IPS-18c (cell line): ENCODE measurements at regions not wholly inside any gene's neighbourhood (a gene's known extent, or its start where the extent isn't known, plus 50 kb on each side); places are given as distances from the start of the nearest gene placed in this dataset.

ENCODE experiments used
- H3K4me3 ChIP-seq: 2 replicates; pipeline ENCODE4 v1.7.0; 2013; ENCODE audit warnings: low read depth, mild to moderate bottlenecking, low read length, moderate library complexity; ENCODE audit not compliant: insufficient read depth
- H3K9me3 ChIP-seq: one replicate; pipeline ENCODE4 v1.6.1; 2013; ENCODE audit warnings: mild to moderate bottlenecking, low read length, moderate library complexity; ENCODE audit not compliant: control insufficient read depth, insufficient read depth

DNA sequence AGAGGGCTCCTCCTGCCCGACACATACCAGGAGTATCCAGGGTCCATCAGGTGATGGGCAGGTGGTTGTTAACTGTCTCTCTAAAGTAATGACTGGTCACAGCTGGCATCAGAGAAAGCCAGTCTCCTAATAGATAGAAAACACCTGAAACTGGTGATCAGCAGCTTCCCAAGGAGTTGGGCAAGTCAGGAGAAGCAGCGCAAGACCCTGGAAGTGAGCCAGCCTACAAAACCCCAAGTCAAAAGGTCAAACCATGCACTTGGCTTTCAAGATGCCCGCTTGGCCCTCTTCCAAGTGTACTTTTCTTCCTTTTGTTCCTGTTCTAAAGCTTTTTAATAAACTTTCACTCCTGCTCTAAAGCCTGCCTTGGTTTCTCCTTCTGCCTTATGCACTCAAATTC is 815.2 kb downstream of the DCDC2C start:
- no peak overlapping the region for H3K4me3 ChIP-seq
- H3K9me3 ChIP-seq: no peaks in the 10 kb centered on the region

DNA sequence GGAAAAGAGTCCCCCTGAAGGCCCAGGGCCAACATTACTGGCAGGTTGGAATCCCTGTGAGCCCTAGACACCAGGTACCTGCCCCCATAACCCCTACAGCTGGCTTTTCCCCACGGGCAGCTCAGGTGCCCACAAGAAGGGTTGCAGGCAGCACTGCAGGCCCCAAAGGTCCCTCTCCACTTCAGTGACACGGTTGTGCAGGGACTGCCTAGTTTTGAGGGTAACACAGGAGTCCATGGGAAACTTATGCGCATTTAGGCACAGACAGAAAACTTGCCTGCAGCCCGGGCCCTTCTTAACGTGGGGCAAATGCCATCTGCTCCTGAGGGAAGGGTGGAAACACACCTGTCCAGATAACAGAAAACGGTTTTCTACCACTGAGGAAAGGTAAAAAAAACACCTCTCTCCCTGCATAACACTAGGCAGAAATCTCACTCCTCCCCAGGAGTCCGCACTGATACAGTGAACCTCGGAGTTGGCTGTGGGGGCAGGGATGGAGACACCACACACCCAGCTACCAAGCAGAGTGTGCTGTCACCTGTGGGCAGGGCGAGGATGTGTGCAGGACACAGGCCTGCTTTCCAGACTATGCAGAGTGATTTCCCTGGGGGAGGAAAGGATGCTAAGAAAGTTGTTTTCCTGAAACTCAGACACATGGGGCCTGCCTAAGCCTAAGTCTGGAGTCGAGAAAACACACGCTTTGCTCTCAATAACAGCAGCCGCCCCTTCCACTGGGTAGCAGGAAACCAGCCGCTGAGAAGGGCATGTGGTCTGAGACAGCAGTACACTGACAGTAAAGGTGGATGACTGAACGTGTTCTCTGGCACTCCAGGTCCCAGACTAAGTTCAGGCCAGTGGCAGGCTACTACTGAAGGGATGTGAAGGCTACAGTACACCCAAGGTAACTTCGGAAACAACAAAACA is 819.4 kb downstream of the DCDC2C start:
- no peak overlapping the region for H3K4me3 ChIP-seq
- no peaks in the 10 kb centered on the region for H3K9me3 ChIP-seq

DNA sequence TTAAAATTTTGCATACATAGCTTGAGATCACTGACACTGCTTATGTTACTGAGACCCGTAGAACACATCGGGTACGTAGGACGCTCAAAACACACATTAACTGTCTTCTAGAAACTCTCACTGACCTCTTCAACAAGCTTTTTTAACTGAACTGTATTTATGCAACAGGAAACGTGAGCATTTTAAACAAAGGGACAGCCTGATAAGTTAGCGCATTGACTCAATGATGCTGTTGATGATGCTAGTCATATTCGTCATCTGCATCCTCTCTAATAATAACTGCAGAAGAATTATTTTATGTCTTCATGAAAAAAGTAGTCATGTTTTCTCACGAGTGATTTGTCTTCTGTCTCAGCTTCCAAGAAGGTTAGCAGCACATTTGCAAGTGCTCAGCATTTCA is 824.0 kb downstream of the DCDC2C start:
- no peaks in the 10 kb centered on the region for H3K9me3 ChIP-seq
- no peak overlapping the region for H3K4me3 ChIP-seq

DNA sequence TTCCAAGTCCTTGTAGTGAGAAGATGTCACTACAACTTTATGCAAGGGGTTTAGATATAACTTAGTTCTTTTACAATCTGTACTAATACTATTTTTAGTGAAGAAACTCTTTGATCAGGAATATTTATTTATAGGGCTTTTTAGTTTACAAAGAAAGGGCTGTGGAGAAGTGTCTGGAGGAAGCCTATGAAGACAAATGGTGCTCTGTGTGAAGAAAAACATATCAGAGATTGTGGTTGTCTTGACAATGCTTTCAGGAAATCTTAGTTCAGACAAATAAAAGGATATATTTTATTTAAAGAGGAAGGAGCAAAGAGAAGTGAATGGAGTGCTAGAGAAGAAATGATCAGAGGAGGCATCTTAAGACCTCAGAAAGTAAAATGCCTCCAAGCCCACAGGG is 824.9 kb downstream of the DCDC2C start:
- no peaks in the 10 kb centered on the region for H3K9me3 ChIP-seq
- H3K4me3 ChIP-seq: no peak overlapping the region

DNA sequence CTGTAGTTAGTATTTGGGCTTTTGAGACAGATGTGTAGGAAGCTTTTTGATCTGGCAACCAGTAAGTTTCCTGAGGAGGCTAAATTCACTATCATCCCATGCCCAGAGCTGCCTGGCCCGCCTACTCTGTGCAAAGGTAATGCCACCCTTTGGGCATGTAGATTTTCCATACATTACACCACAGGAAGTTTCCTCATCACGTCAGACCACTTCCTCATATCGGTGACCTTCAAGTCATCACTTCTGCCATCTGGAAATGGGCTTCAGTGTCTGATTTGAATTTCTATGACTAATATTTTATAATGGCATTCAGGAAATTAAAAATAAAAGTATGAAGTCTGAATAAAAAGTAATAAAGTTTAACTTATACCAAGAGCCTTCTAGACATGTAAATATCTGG is 825.4 kb downstream of the DCDC2C start:
- Histone ChIP-seq H3K9me3 (no peaks in the 10 kb centered on the region), H3K4me3 (no peak overlapping the region)

DNA sequence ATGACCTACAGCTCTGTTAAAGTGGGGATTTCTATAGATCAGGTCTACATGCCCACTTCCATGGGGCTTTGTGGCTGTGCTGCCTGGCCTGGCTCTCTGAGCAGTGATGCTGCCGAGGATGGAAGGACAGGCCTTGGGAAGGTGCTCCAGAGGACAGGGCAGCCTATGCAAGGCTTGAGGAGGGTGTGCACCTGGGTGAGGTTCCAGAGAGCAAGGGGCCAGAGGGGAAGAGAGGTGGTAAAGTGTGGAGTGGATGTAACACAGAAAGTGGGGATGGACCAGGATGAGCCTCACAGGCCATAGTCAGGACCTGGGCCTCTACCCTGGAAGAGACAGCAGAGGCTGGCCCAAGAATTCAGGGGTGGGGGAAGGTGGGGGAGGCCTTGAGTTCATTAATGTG is 826.4 kb downstream of the DCDC2C start:
- Histone ChIP-seq H3K9me3 (no peaks in the 10 kb centered on the region), H3K4me3 (no peak overlapping the region)

DNA sequence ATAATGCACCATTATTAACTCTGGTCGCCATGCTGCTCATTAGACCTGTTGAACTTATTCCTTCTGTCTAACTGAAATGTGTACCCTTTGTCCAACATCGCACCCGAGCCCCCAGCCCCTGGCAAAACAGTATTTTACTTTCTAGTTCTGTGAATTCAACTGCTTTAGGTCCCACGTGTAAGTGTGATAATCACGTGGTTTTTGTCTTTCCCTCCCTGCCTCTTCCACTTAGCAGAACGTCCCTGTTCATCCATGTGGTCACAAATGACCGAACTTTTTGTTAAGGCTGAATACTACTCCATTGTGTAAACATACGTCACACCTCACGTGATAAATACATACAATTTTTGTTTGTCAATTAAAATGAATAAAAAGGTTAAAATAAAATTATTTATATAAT is 826.9 kb downstream of the DCDC2C start:
- no peaks in the 10 kb centered on the region for H3K9me3 ChIP-seq

DNA sequence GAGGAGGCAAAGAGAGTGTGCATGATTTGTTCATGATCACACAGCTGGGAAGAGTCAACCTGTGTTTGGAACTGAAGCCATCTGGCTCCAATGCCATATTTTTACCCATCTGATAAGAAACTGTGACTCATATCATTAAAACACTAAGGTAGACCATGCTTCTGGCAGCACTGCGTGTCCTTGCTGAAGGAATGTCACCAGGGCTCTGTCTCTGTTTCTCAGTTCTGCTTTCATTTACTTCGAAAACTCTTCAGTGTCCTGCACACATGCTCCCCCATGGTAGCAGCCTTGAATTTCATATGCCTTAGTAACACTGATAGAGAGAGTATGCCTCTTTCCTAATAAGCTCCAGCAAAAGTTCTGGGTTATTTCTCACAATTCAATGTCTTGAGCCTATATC is 830.4 kb downstream of the DCDC2C start:
- Histone ChIP-seq H3K4me3 (no peak overlapping the region), H3K9me3 (no peaks in the 10 kb centered on the region)

More for the DNA sequence above, 826.9 kb downstream of the DCDC2C start:
- no peak overlapping the region for H3K4me3 ChIP-seq

DNA sequence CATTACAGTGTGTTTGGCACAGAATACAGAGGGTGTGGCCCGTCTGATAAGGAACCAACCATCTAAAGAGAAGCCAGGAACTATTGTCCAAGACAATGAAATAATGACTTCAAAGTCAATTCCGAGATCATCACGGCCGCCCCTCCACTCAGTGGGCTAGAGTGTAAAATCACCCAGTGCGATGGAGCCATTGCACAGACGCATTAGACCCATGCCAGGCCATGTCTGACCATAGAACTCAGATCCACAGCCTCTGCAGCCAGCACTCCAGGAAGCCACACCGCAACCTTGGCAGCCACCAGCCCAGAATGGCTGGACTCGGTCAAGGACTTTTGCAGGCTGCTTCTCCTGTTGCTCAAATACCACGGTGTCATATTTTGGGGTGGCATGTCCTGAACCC is 835.7 kb downstream of the DCDC2C start:
- Histone ChIP-seq H3K4me3 (no peak overlapping the region), H3K9me3 (no peaks in the 10 kb centered on the region)

DNA sequence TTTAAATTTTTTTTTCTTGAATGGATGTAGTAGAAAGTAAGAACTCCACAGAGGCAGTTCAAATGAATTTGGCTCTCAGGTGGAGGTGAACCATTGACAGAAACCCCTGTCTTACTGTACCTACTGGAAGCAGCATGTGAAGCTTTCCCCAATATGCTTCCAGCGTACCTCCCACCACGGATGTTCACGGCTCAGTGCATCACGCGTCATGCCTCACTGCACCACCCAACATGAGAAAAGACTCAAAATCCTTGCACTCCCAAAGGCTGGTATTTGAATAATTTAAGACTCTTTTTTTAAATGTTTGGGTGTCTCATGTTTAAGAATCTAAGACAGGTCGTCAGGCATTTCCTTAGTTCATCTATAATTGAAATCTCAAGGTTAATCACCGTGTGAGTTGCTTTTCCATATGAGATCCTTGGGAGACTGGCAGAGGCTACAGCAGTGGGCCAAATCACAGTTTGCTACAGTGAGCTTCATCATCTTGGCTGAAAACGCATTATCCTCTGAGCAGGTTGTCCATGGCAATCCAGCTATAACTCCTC is 846.4 kb downstream of the DCDC2C start:
- no peaks in the 10 kb centered on the region for H3K9me3 ChIP-seq
- H3K4me3 ChIP-seq: no peak overlapping the region

DNA sequence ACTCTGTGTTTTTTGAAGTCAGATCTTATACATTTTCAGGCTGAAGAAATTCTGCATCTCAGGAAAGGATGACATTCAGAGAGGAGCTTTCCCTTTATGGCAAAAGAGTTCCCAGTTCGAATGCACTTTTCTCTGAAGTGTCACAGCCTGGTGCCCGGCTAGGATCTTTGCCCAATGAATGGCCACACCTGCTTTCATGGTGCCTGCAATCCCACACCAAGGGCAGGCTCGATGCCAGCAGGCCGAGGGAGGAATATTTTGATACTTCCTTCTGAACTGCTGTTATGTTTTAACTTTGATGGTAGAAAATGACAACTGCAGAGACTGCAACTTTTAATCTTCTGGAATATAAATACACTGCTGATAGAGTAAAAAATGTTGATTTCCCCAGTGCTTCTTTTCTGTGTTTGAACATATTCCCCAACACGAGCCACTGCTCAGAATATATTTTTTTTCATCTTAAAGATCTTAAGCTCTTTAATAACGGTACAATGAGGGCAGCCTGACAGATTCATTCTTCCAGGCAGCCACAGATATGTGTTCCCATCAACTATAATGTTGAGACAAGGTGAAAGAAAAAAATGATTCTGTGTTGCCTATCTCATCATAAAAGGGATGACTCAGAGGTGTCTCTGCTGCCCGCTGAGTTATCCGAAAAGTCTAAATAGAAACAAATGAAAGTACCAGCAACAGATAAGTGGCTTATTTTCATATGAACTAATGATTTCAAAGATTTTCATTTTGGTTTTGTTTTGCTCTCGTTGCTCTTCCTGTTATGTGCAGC is 848.5 kb downstream of the DCDC2C start:
- no peak overlapping the region for H3K4me3 ChIP-seq
- H3K9me3 ChIP-seq: no peaks in the 10 kb centered on the region

DNA sequence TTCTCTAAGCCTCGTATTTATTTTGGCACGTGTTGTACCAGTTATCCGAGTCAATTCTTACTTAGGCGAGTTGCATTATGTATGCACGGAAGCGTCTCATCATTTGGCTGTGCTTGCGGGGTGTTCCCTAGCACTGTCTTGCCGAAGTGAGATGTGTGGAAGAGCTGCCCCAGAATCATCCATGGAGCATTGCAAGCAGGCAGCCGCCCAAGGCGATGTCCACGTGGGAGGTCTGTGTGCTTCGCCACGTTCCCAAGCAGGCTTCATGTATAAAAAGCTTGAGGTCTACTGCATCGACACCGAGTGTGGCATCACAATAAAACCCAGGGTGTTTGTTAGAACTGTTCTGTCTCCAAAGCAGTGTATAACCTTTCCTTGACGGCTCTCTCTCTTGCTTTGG is 849.9 kb downstream of the DCDC2C start:
- H3K4me3 ChIP-seq: no peak overlapping the region
- H3K9me3 ChIP-seq: no peaks in the 10 kb centered on the region

DNA sequence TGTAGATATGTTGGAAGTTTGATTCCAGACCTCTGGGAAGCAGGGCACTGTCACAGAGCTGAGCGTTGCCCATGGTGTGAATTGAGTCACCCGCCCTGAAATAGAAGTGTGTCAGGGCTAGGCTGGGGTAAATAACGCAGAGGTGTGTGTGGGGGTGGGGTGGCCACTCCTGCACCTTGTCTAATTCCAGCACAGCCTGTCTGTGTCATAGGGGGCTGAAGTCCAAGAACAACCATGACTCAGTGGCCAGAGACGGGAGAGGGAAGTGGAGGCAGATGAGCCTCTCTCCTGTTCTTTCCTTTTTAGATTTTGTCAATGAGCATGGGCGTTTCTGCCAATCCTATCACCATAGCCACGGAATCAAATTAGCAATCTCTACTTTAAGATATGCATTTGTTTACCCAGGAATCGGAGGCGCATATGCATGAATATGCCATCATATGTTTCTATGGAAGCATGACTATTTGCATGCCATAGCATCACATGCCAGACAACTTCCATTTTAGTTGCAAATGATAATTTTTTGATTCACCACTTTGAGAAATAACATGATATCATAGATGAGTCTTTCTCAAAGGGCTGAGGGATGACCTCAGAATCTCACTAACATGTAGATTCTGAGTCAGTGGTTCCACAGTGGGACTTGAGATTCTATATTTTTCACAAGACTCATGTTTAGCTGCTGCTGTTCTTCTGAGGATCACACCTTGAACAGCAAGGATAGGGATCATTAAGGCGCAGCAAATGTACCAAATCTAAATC is 852.9 kb downstream of the DCDC2C start:
- no peaks in the 10 kb centered on the region for H3K9me3 ChIP-seq
- H3K4me3 ChIP-seq: no peak overlapping the region

DNA sequence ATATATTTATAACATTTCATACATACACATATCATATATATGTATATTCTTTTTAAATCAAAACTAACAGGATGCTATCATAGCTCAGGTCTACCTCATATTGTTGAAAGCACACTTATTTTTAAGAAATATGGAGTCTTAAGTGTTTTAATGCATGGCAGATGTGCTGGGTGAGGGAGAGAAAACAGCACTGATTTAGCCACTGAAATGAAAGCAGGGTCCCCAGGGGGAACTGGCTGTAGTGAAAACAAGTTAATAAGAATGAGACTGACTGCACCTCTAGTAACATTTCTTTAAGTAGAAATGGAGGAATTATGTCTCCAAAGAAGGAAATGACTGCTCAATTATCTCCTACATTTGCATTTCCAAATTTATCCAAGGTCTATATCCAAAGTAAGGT is 857.8 kb downstream of the DCDC2C start:
- H3K9me3 ChIP-seq: no peaks in the 10 kb centered on the region

DNA sequence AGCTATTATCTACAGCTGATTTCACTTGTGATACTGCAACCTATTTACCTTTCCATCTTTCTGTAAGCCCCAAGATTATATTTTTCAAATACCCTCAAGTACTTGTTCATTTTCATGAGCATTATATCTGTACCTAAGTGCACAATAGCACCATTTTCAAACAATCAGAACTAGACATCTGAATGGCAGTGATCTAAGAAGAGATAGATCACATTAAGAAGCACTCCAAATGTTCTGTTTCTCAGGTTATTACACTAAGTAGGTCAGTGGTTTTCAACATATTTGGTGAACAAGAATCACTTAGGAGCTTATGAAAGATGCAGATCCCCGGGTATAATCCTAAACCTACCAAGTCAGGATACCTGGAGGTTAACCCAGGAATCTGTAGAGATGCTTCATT is 872.7 kb downstream of the DCDC2C start:
- no peaks in the 10 kb centered on the region for H3K9me3 ChIP-seq
- no peak overlapping the region for H3K4me3 ChIP-seq

More for the DNA sequence above, 857.8 kb downstream of the DCDC2C start:
- no peak overlapping the region for H3K4me3 ChIP-seq

DNA sequence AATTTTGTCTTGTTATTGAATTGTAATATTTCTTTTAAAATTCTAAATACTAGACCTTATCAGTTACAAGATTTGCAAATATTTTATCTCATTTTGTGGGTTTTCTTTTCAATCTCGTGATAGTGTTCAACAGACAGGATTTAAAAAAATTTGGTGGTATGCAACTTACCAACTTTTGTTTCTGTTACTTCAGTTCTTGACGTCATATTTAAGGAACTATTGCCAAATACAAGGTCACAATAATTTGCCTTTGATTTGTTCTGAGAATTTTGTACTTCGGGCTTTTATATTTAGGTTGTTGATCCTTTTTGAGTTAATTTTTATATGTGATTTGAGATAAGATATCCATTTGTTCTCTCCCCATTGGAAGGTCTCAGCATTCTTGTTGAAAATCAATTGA is 876.6 kb downstream of the DCDC2C start:
- H3K9me3 ChIP-seq: no peaks in the 10 kb centered on the region

DNA sequence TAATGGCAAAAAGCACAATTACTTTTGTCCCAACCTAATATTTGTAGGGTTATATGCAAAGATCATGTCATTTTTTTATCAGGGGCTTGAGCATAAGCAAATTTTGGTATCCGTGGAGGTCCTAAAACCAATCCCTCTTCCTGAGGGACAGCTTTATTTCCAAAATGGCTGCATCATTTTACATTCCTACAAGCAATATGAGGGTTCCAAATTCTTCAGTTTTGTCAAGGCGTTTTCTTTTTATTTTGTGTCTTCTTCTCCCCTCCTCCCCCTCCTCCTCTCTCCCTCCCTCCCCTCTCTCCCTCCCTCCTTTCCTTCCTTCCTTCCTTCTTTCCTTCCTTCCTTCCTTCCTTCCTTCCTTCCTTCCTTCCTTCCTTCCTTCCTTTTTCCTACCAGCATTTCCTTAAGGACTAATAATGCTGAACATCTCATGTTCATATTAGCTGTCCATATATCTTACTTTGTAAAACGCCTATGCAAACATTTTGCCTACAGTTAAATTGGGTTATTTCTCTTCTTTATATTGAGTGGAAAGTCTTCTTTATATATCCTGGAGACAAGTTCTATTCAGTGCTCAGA is 881.8 kb downstream of the DCDC2C start:
- Histone ChIP-seq H3K4me3 (no peak overlapping the region), H3K9me3 (no peaks in the 10 kb centered on the region)

More for the DNA sequence above, 876.6 kb downstream of the DCDC2C start:
- no peak overlapping the region for H3K4me3 ChIP-seq
